SHP77 (cell line): ENCODE measurements at regions not wholly inside any gene's neighbourhood (a gene's known extent, or its start where the extent isn't known, plus 50 kb on each side); places are given as distances from the start of the nearest gene placed in this dataset.

Source experiments
- DNase-seq, 2 experiments: peaks; one replicate each; lab custom pipeline; 2025; lab: John Stamatoyannopoulos, UW

- peak; percentile 78 to 81 for DNase-seq
Observed at GRCh38 chr14:32254952-32255679, 52.0 kb upstream of the RNU6-8 start.

DNA sequence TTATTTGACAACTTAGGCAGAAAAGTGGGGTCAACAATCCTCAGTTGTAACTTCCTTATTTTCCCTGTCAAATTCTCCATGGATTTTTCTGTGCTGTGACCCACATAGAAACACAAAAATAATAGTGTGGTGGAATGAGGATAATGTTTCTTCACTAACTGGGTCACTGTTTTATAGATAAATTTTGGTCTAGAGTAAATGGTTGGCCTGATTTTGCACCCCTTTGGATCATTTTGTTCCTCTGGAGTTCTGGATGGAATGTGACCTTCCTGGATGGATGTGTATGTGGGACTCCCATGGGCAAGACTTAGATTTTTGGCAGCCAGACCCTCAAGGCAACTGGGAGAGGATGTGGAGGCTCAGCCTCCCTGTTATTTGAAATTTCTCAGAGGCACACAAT, 52.7 kb upstream of the RNU6-8 start:
- no peak for DNase-seq

DNA sequence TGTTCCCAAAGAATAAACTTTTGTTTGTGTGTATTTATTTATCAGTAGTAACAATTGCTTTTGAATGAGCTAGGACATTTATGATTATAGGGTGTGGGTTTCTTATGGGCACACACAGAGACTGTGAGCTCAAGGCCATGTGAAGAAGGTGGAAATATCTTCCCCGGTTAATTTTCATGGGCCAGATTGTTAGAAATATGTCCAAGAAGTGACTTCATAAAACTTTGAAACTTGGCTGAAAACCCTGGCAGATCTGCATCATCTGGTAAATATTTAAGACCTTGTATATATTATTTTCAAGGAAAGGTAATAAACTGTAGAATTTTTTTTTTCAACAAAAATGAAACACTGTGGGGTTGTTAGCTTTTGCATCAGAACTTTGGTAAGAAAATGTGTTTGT, 53.5 kb upstream of the RNU6-8 start:
- DNase-seq, result no peak

DNA sequence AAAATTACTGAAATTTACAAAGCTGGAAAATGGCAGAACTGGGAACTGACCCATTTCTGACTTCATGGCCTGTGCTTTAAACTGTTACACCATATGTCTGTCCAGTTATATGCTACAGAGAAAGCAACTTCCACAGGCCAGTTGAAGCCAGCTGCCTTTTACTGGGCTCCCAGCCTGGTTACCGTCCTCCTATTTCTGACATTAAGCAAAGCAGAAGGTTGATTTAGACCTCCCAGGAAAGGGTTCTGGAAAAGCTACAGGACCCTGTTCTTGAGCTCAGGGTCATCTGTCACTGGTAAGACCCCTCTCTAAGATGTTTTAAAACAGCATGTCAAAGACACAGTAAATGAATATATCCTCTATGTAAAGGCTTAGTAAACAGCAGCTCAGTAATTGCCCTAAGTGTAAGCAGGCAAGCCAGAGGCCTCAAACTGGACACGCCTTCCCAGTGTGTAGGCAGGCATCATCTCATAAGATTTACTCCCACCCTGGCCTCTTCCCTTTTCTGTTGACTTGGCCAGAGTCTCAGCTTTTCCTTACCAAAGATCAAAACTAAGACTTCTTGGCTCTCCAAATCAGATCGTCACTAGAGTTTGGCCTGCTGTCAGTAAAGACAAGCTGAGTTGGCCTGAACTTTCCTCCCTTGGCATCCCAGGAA, 55.4 kb upstream of the RNU6-8 start:
- DNase-seq, result no peak

GRCh38 chr14:32259368-32260013, 56.4 kb upstream of the RNU6-8 start:
- DNase-seq, result peak; percentile 60 to 69

DNA sequence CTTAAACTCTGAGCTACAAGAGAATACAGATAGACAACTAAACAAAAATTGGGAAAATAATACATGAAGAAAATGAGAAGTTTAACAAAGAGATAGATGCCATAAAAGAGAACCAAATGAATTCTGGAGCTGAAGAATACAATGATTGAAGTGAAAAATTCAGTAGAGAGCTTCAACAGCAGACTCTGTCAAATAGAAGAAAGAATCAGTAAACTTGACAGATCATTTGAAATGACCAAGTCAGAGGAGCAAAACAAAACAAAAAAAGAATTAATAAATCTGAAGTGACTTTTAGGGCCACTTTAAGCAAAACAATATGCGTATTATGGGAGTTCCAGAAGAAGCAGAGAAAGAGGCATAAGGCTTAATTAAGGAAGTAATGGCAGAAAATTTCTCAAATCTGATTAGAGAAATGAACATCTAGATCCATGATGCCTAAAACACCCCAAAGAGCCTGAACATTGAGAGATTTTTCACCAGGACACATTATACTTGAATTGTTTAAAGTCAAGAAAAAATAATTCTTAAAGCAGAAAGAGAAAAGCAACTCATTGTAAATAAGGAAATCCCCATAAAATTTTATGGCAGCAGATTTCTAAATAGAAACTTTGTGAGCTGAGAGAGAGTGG, 61.0 kb upstream of the RNU6-8 start:
- no peak for DNase-seq

DNA sequence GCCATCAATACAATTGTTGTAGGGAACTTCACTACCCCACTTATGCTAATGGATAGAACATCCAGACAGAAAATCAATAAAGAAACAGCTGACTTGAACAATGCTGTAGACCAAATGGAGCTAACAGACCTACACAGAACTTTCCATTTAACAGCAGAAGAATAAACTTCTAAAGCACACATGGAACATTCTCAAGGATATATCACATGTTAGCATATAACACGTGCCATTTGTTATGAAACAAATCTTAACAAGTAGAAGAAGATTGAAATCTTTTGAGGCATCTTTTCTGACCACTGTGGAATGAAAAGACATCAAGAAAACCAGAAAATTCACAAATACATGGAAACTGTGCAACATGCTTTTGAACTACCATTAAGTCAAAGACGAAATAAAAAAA, 62.5 kb upstream of the RNU6-8 start:
- no peak for DNase-seq

GRCh38 chr14:32277998-32278397, 51.1 kb upstream of the AKAP6 start:
- DNase-seq, result peak; percentile 3 to 54
